Fibroblast of upper back skin (primary cell): ENCODE measurements at regions not wholly inside any gene's neighbourhood (a gene's known extent, or its start where the extent isn't known, plus 50 kb on each side); places are given as distances from the start of the nearest gene placed in this dataset.
"Not testable (repeated sequence)": the region's sequence is repeated elsewhere in the genome, so short reads cannot be mapped to it uniquely, and the experiment has no call there.

Source experiments
- DNase-seq: peaks from one replicate; pipeline ENCODE4 v3.0.0-alpha.2; 2013

DNA sequence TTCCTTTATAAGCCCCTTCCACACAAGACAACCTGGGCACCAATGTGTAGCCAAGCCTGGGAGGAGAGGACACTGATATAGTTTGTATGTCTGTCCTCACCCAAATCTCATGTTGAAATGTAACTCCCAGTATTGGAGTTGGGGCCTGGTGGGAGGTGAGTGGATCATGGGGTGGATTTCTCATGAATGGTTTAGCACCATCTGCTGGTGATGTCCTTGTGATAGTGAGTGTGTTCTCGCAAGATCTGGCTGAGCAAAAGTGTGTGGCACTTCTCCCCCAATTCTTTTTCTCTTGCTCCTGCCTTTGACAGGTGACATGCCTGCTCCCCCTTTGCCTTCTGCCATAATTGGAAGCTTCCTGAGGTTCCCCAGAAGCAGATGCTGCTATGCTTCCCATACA lies 135.8 kb downstream of the USP31 start:
- DNase-seq: no peak

DNA sequence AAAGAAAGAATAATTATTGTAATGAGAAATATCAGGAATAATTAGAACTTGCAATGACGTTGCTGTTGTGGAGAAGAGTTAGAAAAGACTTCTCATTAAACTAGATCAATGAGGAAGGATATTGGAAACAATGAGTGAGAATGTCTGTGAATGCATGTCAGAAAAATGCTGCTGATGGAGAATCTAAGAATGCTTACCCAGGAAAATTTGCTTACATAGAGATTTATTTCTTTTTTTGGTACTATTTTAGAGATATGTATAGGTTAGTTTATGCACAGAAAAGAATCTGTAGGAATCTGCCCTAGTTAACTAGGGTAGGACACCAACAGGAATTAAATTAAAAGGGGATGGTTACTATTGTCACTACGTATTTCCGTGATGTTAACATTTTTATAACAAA lies 140.2 kb downstream of the USP31 start:
- no peak for DNase-seq

DNA sequence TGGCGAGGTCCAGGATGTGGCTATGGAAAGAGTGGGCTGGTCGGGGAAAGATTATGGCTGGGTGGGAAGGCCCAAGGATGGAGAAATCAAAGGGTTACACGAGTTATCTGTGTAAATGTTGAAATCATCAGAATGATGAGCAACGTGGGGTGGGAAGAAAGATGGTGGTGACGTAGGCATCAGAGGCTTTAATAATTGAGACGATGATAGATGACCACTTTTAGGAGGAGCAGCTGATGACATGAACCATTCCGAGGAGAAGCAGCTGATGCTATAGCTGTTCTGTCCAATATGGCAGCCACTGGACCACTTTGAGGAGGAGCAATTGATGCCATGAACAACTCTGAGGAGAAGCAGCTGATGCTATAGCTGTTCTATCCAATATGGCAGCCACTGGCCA lies 141.2 kb downstream of the USP31 start:
- DNase-seq: no peak

DNA sequence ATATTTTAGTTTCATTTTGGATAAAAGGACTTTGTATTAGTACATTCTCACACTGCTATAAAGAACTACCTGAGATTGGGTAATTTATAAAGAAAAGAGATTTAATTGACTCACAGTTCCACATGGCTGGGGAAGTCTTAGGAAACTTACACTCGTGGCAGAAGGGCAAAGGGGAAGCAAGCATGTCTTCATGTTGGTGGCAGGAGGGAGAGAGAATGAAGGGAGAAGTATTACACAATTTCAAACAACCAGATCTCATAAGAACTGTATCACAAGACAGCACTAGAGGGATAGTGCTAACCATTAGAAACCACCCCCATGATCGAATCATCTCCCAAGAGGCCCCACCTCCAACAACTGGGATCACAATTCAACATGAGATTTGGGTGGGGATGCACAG lies 142.9 kb downstream of the USP31 start:
- DNase-seq: no peak

DNA sequence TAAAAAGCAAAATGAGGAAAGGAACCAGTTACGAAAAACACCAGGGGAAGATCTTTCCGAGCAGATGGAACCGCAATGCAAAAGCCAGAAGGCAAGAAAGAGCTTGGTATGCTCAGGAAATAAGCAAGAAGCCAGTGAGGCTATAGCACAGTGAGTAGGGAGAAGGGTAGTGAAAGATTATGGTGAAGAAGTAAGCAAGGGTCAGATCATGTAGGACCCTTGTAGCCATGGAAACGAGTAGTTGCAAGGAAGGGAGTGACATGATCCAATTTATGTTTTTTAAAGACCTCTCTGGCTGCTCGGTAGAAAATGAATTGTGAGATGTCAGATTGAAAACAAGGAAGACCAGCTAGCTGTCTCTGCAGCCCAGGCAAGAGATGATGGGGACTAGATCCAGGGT lies 143.3 kb downstream of the USP31 start:
- no peak for DNase-seq

DNA sequence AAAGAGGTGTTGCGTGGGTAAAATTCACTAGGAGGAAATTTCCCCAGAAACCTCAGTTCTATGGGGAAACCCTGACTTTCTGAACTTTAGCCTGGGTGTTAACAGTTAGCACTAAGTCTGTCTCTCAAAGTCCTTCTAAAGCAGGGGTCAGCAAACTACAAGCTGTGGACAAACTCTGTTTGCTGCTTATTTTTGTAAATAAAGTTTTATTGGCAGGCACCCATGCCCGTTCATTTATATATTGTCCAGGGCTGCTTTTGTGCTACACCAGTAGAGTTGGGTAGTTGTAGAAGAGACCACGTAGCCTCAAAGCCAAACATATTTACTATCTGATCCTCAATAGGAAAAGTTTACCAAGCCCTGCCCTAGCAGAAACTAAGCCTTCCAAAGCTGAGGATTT lies 159.7 kb downstream of the USP31 start:
- no peak for DNase-seq

DNA sequence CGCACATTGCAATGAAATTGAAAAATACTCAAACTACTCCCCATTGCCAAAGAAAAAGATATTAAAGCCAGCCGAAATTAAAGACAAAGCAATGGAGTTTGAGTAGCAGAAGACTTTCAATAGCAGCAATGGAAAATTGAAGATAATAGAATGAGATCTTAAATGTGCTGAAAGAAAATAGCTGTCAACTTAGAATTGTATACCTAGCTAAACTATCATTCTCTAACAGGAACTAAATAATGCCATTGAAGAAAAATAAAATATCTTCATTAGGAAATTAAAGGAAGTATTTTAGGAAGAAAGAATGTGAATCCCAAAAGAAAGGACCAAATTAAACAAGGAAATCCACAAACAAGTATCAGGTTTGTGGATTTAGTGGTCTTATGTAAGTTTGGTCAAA lies 165.6 kb downstream of the USP31 start:
- no peak for DNase-seq

DNA sequence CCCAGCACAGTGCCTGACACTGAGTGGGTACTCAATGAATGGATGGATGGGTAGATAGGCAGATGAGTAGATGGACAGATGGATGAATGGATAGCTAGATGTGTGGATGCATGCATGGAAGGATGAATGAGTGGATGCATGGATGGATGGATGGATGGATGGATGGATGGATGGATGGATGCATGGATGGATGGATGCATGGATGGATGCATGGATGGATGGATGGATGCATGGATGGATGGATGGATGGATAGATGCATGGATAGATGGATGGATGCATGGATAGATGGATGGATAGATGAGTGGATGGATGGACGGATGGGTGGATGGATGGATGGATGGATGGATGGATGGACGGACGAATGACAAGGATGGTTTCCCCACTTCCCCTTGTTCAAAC lies 166.6 kb downstream of the HS3ST2 start:
- not testable (repeated sequence) for DNase-seq

DNA sequence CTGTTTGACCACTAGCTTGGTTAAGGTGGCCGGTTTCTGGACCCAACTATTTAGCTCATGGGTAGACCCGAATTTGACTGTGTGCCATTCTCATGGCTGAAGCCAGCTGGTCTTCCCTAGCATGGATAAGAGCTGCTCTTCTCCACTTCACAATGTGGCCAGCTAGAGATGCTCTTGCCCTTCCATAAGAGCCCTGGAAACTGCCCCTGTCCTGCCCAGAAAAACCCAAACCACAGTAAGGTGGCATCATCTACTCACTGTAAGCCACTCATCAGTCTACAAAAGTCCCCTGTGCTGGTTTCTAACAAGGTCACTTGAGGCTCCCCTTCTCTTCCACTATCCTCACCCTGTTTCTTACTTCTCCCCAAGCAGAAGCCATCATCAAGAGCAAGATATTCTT lies 165.1 kb downstream of the HS3ST2 start:
- no peak for DNase-seq

DNA sequence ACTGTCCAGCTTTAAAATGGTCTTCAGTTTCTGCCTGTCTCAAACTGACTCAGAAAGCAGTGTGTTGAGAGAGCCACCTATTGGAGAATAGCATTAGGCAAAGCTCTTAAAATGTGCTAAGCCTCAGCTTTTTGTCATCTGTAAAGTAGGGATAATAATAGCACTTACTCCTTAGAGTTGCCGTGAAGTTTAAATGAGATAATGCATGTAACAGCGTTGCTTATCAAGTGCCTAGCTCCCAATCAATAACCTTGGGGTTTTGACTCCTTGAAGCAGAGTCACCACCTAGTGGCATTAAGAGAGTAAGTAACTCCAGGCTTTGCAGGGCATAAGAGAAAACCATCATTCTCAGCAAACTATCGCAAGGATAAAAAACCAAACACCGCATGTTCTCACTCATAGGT lies 163.3 kb downstream of the HS3ST2 start:
- DNase-seq: peak; percentile 0

DNA sequence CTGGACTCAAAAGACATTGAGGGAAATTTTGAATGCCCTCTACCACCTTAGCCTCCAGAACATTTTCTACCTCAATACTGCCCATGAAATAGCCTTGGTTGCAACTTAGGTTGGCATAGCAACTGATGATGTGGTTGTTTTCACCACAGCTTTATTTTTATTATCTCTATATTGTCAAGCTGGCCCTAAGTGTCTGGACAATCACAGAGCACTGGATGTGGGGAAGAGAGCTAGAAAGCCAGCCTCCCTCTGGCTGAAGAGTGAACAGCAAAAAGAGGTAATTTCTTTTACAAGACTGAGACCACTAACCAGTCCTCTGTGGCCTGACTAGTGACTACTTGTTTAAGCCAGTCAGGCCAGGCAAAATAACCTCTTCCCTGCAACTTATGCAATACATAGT lies 159.6 kb downstream of the HS3ST2 start:
- DNase-seq: no peak

DNA sequence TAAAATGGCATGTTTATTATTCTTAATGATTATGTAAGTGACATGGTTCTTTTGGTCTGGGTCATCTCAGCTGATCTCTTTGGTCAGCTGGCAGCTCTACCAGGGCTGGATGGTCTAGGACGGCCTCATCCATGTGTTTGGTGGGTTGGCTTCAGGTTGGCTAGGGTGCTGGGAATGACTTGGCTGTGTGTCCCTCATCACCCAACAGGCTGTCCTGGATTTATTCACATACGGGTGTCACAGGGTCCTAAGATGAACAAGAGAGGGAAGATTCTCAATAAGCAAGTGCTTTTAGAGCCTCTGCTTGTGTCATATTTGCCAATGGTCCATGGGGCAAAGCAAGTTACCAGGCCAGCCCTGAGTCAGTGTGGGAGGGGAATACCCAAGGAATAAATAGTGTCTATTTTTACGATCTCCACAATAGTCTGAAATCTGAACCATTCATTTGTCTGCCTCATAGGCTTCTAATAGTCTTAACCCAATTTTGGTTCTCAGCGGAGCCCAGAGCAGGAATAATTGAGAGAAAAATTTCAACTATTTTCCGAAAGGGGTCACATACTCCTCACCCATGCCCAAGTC lies 157.5 kb downstream of the HS3ST2 start:
- DNase-seq: no peak

DNA sequence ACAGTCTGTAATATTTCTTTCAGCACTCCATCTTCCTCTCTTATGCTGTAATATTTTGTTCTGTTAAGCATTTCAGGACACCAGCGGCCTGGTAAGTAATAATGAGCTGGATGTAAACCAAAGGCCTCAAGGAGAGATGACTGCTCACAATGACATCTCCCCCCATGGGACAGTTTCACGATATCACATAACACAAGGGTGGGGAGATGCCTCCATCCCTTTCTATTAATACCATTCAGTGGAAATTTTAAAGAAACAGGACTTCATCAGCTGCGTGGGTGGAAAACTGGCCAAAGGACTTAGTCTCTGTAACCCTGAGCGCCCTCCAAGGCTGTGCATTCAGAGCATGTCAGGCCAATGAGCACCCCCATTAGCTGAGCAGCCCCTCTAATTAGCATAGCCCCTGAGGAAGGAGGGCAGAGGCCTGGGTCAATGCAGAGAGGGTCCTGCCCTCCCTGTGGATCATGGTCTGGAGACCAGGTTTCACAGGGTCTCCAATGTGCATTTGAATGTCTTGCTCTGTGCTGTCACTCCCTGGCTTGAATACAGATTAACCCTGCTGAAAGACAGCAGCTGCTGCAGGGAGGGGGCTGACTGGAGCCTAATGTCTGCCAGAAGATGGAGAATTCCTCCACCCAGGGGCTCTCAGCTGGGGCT lies 156.4 kb downstream of the HS3ST2 start:
- no peak for DNase-seq

DNA sequence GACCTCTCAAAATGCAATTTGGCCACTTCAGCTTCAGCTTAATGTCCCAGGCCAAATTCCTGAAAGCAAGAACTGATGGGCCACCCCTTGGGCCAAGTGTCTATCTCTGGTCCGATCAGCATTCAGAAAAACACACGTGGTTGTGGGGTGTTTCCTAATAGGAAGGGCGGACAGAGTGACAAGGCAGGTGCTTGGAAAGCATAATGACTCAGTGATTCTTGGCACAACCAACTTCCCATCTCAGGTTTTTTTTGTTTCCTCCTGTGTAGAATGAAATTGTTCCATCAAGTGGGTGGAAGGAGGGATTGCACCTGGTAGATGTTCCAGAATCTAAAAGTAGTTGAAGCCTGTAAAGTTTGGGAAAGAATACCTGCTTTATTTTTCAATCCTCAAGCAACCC lies 155.6 kb downstream of the HS3ST2 start:
- no peak for DNase-seq

DNA sequence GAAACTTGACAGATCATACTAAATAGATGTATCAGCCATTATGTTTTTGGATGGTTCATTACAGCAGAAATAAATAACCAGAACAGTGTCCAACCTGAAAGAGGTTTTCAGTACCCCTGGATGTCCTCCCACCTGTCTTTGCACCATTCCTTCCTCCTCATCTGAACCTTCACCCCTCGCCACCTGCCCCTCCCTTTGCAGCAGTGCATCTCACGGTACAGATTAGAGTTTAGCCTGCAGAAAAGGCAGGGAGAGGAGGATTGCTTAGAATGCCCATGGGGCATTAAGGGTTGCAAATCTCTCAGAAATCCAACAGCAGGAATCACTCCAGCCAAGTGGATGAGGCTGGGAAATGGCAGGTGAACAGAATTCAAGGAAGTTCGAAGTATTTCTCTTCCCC lies 155.0 kb downstream of the HS3ST2 start:
- DNase-seq: no peak

DNA sequence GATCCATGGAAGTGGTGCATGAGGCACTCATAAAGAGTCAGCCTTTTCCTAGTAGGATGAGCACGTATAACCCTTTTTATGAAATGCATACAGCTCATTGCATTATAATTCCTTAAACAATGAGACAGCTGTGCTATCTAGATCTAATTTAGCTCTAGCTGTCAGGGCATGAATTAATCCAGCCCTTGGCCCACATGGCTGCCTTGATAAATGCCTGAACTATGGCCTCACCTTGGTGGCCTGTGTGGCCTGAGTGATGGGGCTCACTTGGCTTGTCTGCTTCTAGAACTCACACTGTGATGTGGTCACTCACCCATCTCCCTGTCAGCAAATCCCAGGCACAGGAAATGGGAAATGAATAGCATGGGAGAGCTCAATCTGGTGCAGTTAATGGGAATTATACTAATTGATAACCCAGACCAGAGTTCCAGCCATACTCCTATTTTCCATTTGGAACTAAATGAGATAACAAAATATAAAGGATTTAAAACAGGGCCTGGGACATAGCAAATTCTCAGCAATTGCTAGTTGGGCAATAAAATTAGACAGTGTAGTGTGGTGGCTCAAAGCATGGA lies 153.6 kb downstream of the HS3ST2 start:
- DNase-seq: no peak
